ENCODE measurements at regions not wholly inside any gene's neighbourhood (a gene's known extent, or its start where the extent isn't known, plus 50 kb on each side); places are given as distances from the start of the nearest gene placed in this dataset.

GRCh38 chr1:37292789-37293188 lies 181.6 kb upstream of the ZC3H12A start:
- no peak for TF ChIP-seq ZNF274 (IDR thresholded peaks at IDR 0.05; ENCODE audit: low read depth, low read length)
- no peak for TF ChIP-seq POLR2AphosphoS5 (IDR thresholded peaks at IDR 0.05; ENCODE audit: low read depth, low read length)
- TF ChIP-seq, protein P1, sequence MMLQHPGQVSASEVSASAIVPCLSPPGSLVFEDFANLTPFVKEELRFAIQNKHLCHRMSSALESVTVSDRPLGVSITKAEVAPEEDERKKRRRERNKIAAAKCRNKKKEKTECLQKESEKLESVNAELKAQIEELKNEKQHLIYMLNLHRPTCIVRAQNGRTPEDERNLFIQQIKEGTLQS (IDR thresholded peaks at IDR 0.05), result no peak
- TF ChIP-seq ELF1 (IDR thresholded peaks at IDR 0.05; ENCODE audit: borderline replicate concordance, low read depth), result no peak
- TF ChIP-seq JUND (IDR thresholded peaks at IDR 0.05), result no peak
- TF ChIP-seq ZFX (IDR thresholded peaks at IDR 0.05), result no peak
- ChIA-PET CTCF (no interaction called here), POLR2A (no interaction called here), RAD21 (ENCODE audit: low non-redundant PET in 1 of 2, low total read pairs in 2 of 2, uncharacterized antibody in 2 of 2, unreplicated experiment in 2 of 2) (no interaction called here)
- no peaks in the 10 kb centered on the region for H4K20me1 ChIP-seq (ENCODE audit: insufficient read depth)
- no TSS peak for BruUV-seq (replicated peaks)
- H3K9me2 ChIP-seq (ENCODE audit: insufficient read depth), result no peaks in the 10 kb centered on the region
- H3K4me1 ChIP-seq (ENCODE audit: control insufficient read depth in 1 of 2, insufficient read depth in 2 of 2, low read length in 2 of 2), result no peaks in the 10 kb centered on the region
- no peak for DNase-seq (ENCODE audit: low read depth, low spot score)
- H2AFZ ChIP-seq (ENCODE audit: low read depth, low read length, poor library complexity, severe bottlenecking), result no peak overlapping the region
- H3K9ac ChIP-seq (ENCODE audit: low read length), result no peak overlapping the region
- H3K27ac ChIP-seq (ENCODE audit: low read depth, low read length), result no peak overlapping the region
- no peak overlapping the region for H3K4me2 ChIP-seq (ENCODE audit: low read length)
- ATAC-seq, result no peak
- no peaks in the 10 kb centered on the region for H3K9me3 ChIP-seq (ENCODE audit: control insufficient read depth in 1 of 2, insufficient read depth in 1 of 2, low read depth in 1 of 2, low read length in 2 of 2)
- H3K36me3 ChIP-seq (ENCODE audit: control insufficient read depth in 1 of 2, insufficient read depth in 2 of 2, low read length in 2 of 2), result no peaks in the 10 kb centered on the region
- intact Hi-C loops (cut with micrococcal nuclease), result no loop called here
- no peak overlapping the region for H3K4me3 ChIP-seq (replicated peaks in 1 of 2; ENCODE audit: low read depth in 1 of 2, low read length in 2 of 2)
- no peaks in the 10 kb centered on the region for H3K79me2 ChIP-seq (ENCODE audit: insufficient read depth, low read length)
- H3K27me3 ChIP-seq (ENCODE audit: insufficient read depth, low read length), result peaks cover 87% of the 10 kb centered on the region

DNA sequence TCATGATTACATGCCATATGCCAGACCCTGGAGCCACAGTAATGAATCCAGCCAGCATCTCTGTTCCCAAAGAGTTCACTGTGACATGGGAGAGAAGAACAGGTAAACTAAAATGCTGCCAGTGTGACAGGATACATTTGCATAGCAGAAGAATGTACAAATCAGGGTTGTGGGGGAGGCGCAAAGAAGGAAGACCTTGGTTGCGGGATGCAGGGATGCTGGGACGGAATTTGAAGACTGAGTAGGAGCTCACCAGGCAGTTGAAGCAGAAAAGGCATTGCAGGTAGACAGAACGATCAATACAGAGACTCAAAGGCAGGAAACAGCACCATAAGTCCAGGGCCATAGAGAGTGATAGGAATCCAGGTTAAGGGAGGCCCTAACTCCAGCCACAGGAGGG lies 180.3 kb upstream of the ZC3H12A start:
- BruUV-seq (replicated peaks), result no TSS peak
- no peak for TF ChIP-seq TCF7L2 (IDR thresholded peaks at IDR 0.05; ENCODE audit: borderline replicate concordance, extremely low read depth, insufficient read depth, insufficient read length)
- TF ChIP-seq REST (IDR thresholded peaks at IDR 0.05; ENCODE audit: low read depth), result no peak
- TF ChIP-seq CEBPB (IDR thresholded peaks at IDR 0.05; ENCODE audit: low read depth), result no peak
- no peak for TF ChIP-seq ELF1 (IDR thresholded peaks at IDR 0.05; ENCODE audit: borderline replicate concordance, low read depth)
- TF ChIP-seq EGR1 (IDR thresholded peaks at IDR 0.05; ENCODE audit: low read depth), result no peak
- no peak for TF ChIP-seq POLR2AphosphoS5 (IDR thresholded peaks at IDR 0.05; ENCODE audit: low read depth, low read length)
- TF ChIP-seq SIN3A (IDR thresholded peaks at IDR 0.05; ENCODE audit: low read depth), result no peak
- TF ChIP-seq EZH2 (IDR thresholded peaks at IDR 0.05), result no peak
- no peak for TF ChIP-seq YY1 (IDR thresholded peaks at IDR 0.05; ENCODE audit: extremely low read depth, insufficient replicate concordance, low read depth, low read length)
- no peak for TF ChIP-seq CTCF (IDR thresholded peaks at IDR 0.05 in 2 of 3, conservative IDR thresholded peaks at IDR 0.05 in 1 of 3; ENCODE audit: borderline replicate concordance in 1 of 3, insufficient read depth in 1 of 3, low read depth in 2 of 3, low read length in 2 of 3)
- TF ChIP-seq, protein P1 (IDR thresholded peaks at IDR 0.05), result no peak
- TF ChIP-seq CBX3 (IDR thresholded peaks at IDR 0.05; ENCODE audit: low read depth), result no peak
- TF ChIP-seq RAD21 (IDR thresholded peaks at IDR 0.05; ENCODE audit: low read depth), result no peak
- TF ChIP-seq FOSL1 (IDR thresholded peaks at IDR 0.05; ENCODE audit: low read depth), result no peak

More for the DNA sequence above, 180.3 kb upstream of the ZC3H12A start:
- no peak overlapping the region for H3K4me2 ChIP-seq (ENCODE audit: low read length)
- DNase-seq (ENCODE audit: low read depth, low spot score) (no peak), ATAC-seq (no peak)
- no peak overlapping the region for H2AFZ ChIP-seq (ENCODE audit: low read depth, low read length, poor library complexity, severe bottlenecking)
- no peak overlapping the region for H3K4me3 ChIP-seq (replicated peaks in 1 of 2; ENCODE audit: low read depth in 1 of 2, low read length in 2 of 2)
- no peaks in the 10 kb centered on the region for H3K79me2 ChIP-seq (ENCODE audit: insufficient read depth, low read length)
- H3K27me3 ChIP-seq (ENCODE audit: insufficient read depth, low read length), result peaks cover 88% of the 10 kb centered on the region
- no peaks in the 10 kb centered on the region for H3K9me2 ChIP-seq (ENCODE audit: insufficient read depth)
- H3K27ac ChIP-seq (ENCODE audit: low read depth, low read length), result no peak overlapping the region
- H4K20me1 ChIP-seq (ENCODE audit: insufficient read depth), result no peaks in the 10 kb centered on the region
- no peaks in the 10 kb centered on the region for H3K4me1 ChIP-seq (ENCODE audit: control insufficient read depth in 1 of 2, insufficient read depth in 2 of 2, low read length in 2 of 2)
- H3K9me3 ChIP-seq (ENCODE audit: control insufficient read depth in 1 of 2, insufficient read depth in 1 of 2, low read depth in 1 of 2, low read length in 2 of 2), result no peaks in the 10 kb centered on the region
- intact Hi-C loops (cut with micrococcal nuclease), result no loop called here
- ChIA-PET POLR2A (no interaction called here), RAD21 (ENCODE audit: low non-redundant PET in 1 of 2, low total read pairs in 2 of 2, uncharacterized antibody in 2 of 2, unreplicated experiment in 2 of 2) (no interaction called here), CTCF (no interaction called here)
- H3K9ac ChIP-seq (ENCODE audit: low read length), result no peak overlapping the region
- H3K36me3 ChIP-seq (ENCODE audit: control insufficient read depth in 1 of 2, insufficient read depth in 2 of 2, low read length in 2 of 2), result no peaks in the 10 kb centered on the region

Measured in HCT116 (cell line).